K562 (cell line): ENCODE measurements at regions not wholly inside any gene's neighbourhood (a gene's known extent, or its start where the extent isn't known, plus 50 kb on each side); places are given as distances from the start of the nearest gene placed in this dataset.

Experiments used
- ATAC-seq: fragments of 200-7000 bp; cut with Tn5 transposase; 3 replicates; pipeline ENCODE4 v1.9.1; 2020; ENCODE audit warnings: moderate library complexity
- BruUV-seq: library from RNA; stranded (reverse); fragments of 400-500 nt; replicated peaks from 2 replicates; lab custom pipeline; 2021; lab: Mats Ljungman, UMichigan
- CTCF ChIA-PET: fragments of 300-600 bp; formaldehyde crosslinking; extraction: SDS; loops from one replicate; lab custom pipeline; 2021; ENCODE audit warnings: low intra/inter-chr PET ratio; lab: Yijun Ruan, JAX
- POLR2A ChIA-PET: fragments of 300-600, 350-650 bp; sonication (Branson Sonifier 250); formaldehyde crosslinking; extraction: SDS; loops from one replicate; lab custom pipeline; 2021; ENCODE audit warnings: antibody characterized with exemption, inconsistent platforms; lab: Yijun Ruan, JAX
- DNase-seq, 4 experiments: peaks; one replicate each; pipeline versions ENCODE4 v3.0.0 to v3.0.0-alpha.2; 2011 to 2018; ENCODE audit warnings: low spot score in 3 of 4, mixed read lengths in 3 of 4; ENCODE audit errors: extremely low read depth in 1 of 4
- FAIRE-seq: peaks from 2 replicates; lab custom pipeline; 2011; peaks lifted over from hg19 to GRCh38; lab: Jason Lieb, UNC
- H2AFZ ChIP-seq: 2 replicates; pipeline ENCODE4 v1.6.0; 2011; ENCODE audit warnings: low read depth, low read length, control low read depth, inconsistent platforms
- H3K27ac ChIP-seq: fragments of 200-600 bp; 3 replicates; pipeline ENCODE4 v1.8.0; 2011; ENCODE audit warnings: low read depth, mild to moderate bottlenecking, control low read depth, inconsistent platforms, low read length, moderate library complexity, mixed read lengths; ENCODE audit errors: extremely low read depth
- H3K27me3 ChIP-seq, 2 experiments: fragments of 300-600 bp in 1 of 2; 2 replicates in 1 of 2; 3 replicates in 1 of 2; pipeline versions ENCODE4 v1.6.0 to v1.8.0; 2011; ENCODE audit warnings: inconsistent platforms in 2 of 2, low read length in 2 of 2, mild to moderate bottlenecking in 1 of 2, mixed read lengths in 1 of 2, moderate library complexity in 1 of 2; ENCODE audit not compliant: control insufficient read depth in 2 of 2, insufficient read depth in 2 of 2
- H3K36me3 ChIP-seq: fragments of 300-600 bp; 3 replicates; pipeline ENCODE4 v1.8.0; 2011; ENCODE audit warnings: mild to moderate bottlenecking, low read length, inconsistent platforms; ENCODE audit not compliant: control insufficient read depth, insufficient read depth
- H3K4me1 ChIP-seq, 2 experiments: fragments of 200-600 bp in 1 of 2; replicated peaks in 1 of 2; 2 replicates in 1 of 2; 3 replicates in 1 of 2; pipeline versions ENCODE4 v1.5.1 to v1.8.0; 2011; ENCODE audit warnings: inconsistent platforms in 2 of 2, low read length in 2 of 2, mild to moderate bottlenecking in 1 of 2, mixed read lengths in 1 of 2, moderate library complexity in 1 of 2; ENCODE audit not compliant: control insufficient read depth in 2 of 2, insufficient read depth in 2 of 2
- H3K4me2 ChIP-seq: 2 replicates; pipeline ENCODE4 v1.6.1; 2011; ENCODE audit warnings: low read length, control low read depth, inconsistent platforms, mixed read lengths; ENCODE audit not compliant: insufficient read depth
- H3K4me3 ChIP-seq: fragments of 200-600 bp; sonication (generic), shearing (Covaris generic); 2 replicates; pipeline ENCODE4 v1.5.1; 2016; ENCODE audit warnings: control low read depth, inconsistent platforms
- H3K79me2 ChIP-seq: fragments of 200-600 bp; 3 replicates; pipeline ENCODE4 v1.8.0; 2011; ENCODE audit warnings: low read length, inconsistent platforms; ENCODE audit not compliant: control insufficient read depth, insufficient read depth
- H3K9ac ChIP-seq, 2 experiments: 2 replicates each; pipeline versions ENCODE4 v1.6.0 to v1.6.1; 2011; ENCODE audit warnings: low read depth in 2 of 2, low read length in 2 of 2, control low read depth in 1 of 2, inconsistent platforms in 1 of 2, mild to moderate bottlenecking in 1 of 2, mixed read lengths in 1 of 2; ENCODE audit not compliant: insufficient read depth in 1 of 2
- H3K9me1 ChIP-seq: one replicate; pipeline ENCODE4 v1.6.0; 2011; ENCODE audit warnings: inconsistent platforms, mild to moderate bottlenecking, low read length, moderate library complexity; ENCODE audit not compliant: control insufficient read depth, insufficient read depth
- H3K9me3 ChIP-seq: replicated peaks from 2 replicates; pipeline ENCODE4 v1.5.1; 2011; ENCODE audit warnings: low read depth, low read length, inconsistent platforms; ENCODE audit not compliant: control insufficient read depth, insufficient read depth
- H4K20me1 ChIP-seq: replicated peaks from 2 replicates; pipeline ENCODE4 v1.6.1; 2011; ENCODE audit warnings: low read length, inconsistent platforms, mixed read lengths; ENCODE audit not compliant: control insufficient read depth, insufficient read depth
- ATF3 ChIP-seq, 2 experiments: fragments of 450-650 bp in 1 of 2; sonication (generic) in 1 of 2; formaldehyde crosslinking in 1 of 2; IDR thresholded peaks in 1 of 2; conservative IDR thresholded peaks in 1 of 2; 2 replicates each; pipeline versions ENCODE4 v1.6.1 to v1.8.1; 2016 to 2023; ENCODE audit warnings: mild to moderate bottlenecking in 2 of 2, moderate library complexity in 2 of 2, inconsistent platforms in 1 of 2, missing genetic modification reagents in 1 of 2
- BRF1 ChIP-seq: IDR thresholded peaks from 3 replicates; pipeline ENCODE4 v1.6.1; 2011; ENCODE audit warnings: borderline replicate concordance, mild to moderate bottlenecking; ENCODE audit not compliant: insufficient read length; ENCODE audit errors: extremely low read depth
- CREB5 ChIP-seq: fragments of 250-450 bp; sonication (Bioruptor Pico); IDR thresholded peaks from 2 replicates; pipeline ENCODE4 v1.5.0; 2020; ENCODE audit warnings: mild to moderate bottlenecking
- HNRNPH1 ChIP-seq: fragments of 200-400 bp; formaldehyde crosslinking; optimal IDR thresholded peaks from 2 replicates; pipeline ENCODE3; 2017; ENCODE audit warnings: low read depth, mild to moderate bottlenecking, low read length, moderate library complexity
- MITF ChIP-seq: IDR thresholded peaks from 2 replicates; pipeline ENCODE4 v1.6.1; 2014; ENCODE audit warnings: antibody characterized with exemption
- PYGO2 ChIP-seq: fragments of 450-650 bp; IDR thresholded peaks from 2 replicates; pipeline ENCODE4 v1.6.1; 2016; ENCODE audit warnings: mild to moderate bottlenecking, missing genetic modification characterization, moderate library complexity, missing compliant biosample characterization
- SMAD4 ChIP-seq: fragments of 250-450 bp; sonication (Bioruptor Pico); conservative IDR thresholded peaks from 2 replicates; pipeline ENCODE4 v1.8.0; 2021; ENCODE audit warnings: inconsistent platforms, mild to moderate bottlenecking, moderate library complexity
- SMARCE1 ChIP-seq: fragments of 450-650 bp; IDR thresholded peaks from 2 replicates; pipeline ENCODE4 v1.7.1; 2016; ENCODE audit warnings: mild to moderate bottlenecking
- VEZF1 ChIP-seq: fragments of 200-800 bp; sonication (Bioruptor generic); IDR thresholded peaks from 2 replicates; pipeline ENCODE4 v1.6.1; 2017; ENCODE audit warnings: missing genetic modification characterization, missing compliant biosample characterization
- ZC3H11A ChIP-seq: IDR thresholded peaks from 2 replicates; pipeline ENCODE4 v1.6.1; 2012; ENCODE audit warnings: low read depth, low read length, improper control_type of control experiment
- ZNF124 ChIP-seq: sonication (generic); formaldehyde crosslinking; IDR thresholded peaks from 2 replicates; pipeline ENCODE4 v1.8.1; 2022; ENCODE audit warnings: missing genetic modification reagents
- ZNF780A ChIP-seq: fragments of 250-450 bp; sonication (Bioruptor Pico); IDR thresholded peaks from 2 replicates; pipeline ENCODE4 v1.5.0; 2021; ENCODE audit warnings: mild to moderate bottlenecking
- WGBS: fragments of 100-300 bp; shearing (Covaris generic); methylation state at CpG from one replicate; pipeline ENCODE4 v1.1.6; 2016; ENCODE audit warnings: low coverage, mixed read lengths; ENCODE audit not compliant: insufficient coverage; ENCODE audit errors: missing lambda C conversion rate; 5-methylcytosine and 5-hydroxymethylcytosine counted together
- in situ Hi-C: fragments of 300-500 bp; cut with MboI; formaldehyde crosslinking; loops from 4 replicates; pipeline ENCODE4 v1.15.0; 2018; ENCODE audit warnings: inconsistent platforms, mixed read lengths
- intact Hi-C: fragments of 100-400 bp; cut with micrococcal nuclease; formaldehyde crosslinking; loops from 2 replicates; pipeline ENCODE4 v1.14.2; 2022
- TF ChIP-seq, protein P1 (sequence below): sonication (generic); formaldehyde crosslinking; IDR thresholded peaks from 2 replicates; pipeline ENCODE4 v1.5.0; 2020; ENCODE audit warnings: missing genetic modification reagents
- TF ChIP-seq, protein P2 (sequence below): fragments of 250-450 bp; sonication (Bioruptor Pico); IDR thresholded peaks from 2 replicates; pipeline ENCODE4 v1.6.1; 2021; ENCODE audit warnings: mild to moderate bottlenecking
- TF ChIP-seq, protein P3 (sequence below): IDR thresholded peaks from 3 replicates; pipeline ENCODE4 v1.6.1; 2011; ENCODE audit warnings: borderline replicate concordance, mild to moderate bottlenecking; ENCODE audit not compliant: insufficient read length, insufficient read depth

- Histone ChIP-seq H3K79me2 (no peaks in the 10 kb centered on the region), H3K27me3 (no peaks in the 10 kb centered on the region), H3K9ac (no peak overlapping the region), H3K4me3 (no peak overlapping the region), H3K4me2 (no peak overlapping the region), H3K27ac (no peak overlapping the region), H3K9me3 (no peaks in the 10 kb centered on the region), H2AFZ (no peak overlapping the region), H4K20me1 (no peaks in the 10 kb centered on the region), H3K9me1 (no peaks in the 10 kb centered on the region), H3K4me1 (no peaks in the 10 kb centered on the region), H3K36me3 (no peaks in the 10 kb centered on the region)
- ChIA-PET POLR2A (no interaction called here), CTCF (no interaction called here)
- ATAC-seq (no peak), DNase-seq (no peak), FAIRE-seq (no peak)
- in situ Hi-C loops (no loop called here), intact Hi-C loops (no loop called here)
- no TSS peak for BruUV-seq
- 0% methylated on average over 3 of the region's 3 CpGs for WGBS
- TF ChIP-seq HNRNPH1 (no peak), ZNF124 (no peak), BRF1 (no peak), ATF3 (IDR thresholded peaks at IDR 0.05) (no peak), ATF3 (CRISPR knock-in tag; conservative IDR thresholded peaks at IDR 0.05) (no peak), MITF (no peak), ZNF780A (no peak), PYGO2 (tag) (no peak), SMAD4 (CRISPR knock-in tag) (no peak), ZC3H11A (no peak), VEZF1 (no peak), CREB5 (no peak), SMARCE1 (no peak)
- TF ChIP-seq, protein P1, sequence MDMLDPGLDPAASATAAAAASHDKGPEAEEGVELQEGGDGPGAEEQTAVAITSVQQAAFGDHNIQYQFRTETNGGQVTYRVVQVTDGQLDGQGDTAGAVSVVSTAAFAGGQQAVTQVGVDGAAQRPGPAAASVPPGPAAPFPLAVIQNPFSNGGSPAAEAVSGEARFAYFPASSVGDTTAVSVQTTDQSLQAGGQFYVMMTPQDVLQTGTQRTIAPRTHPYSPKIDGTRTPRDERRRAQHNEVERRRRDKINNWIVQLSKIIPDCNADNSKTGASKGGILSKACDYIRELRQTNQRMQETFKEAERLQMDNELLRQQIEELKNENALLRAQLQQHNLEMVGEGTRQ (CRISPR knock-in tag), result no peak
- TF ChIP-seq, protein P2, sequence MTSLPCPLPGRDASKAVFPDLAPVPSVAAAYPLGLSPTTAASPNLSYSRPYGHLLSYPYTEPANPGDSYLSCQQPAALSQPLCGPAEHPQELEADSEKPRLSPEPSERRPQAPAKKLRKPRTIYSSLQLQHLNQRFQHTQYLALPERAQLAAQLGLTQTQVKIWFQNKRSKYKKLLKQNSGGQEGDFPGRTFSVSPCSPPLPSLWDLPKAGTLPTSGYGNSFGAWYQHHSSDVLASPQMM, result no peak
- TF ChIP-seq, protein P3, sequence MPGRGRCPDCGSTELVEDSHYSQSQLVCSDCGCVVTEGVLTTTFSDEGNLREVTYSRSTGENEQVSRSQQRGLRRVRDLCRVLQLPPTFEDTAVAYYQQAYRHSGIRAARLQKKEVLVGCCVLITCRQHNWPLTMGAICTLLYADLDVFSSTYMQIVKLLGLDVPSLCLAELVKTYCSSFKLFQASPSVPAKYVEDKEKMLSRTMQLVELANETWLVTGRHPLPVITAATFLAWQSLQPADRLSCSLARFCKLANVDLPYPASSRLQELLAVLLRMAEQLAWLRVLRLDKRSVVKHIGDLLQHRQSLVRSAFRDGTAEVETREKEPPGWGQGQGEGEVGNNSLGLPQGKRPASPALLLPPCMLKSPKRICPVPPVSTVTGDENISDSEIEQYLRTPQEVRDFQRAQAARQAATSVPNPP, result no peak
These were observed 368.7 kb downstream of the EFNA5 start for GRCh38 chr5:107301999-107302398.
